ENCODE measurements at regions not wholly inside any gene's neighbourhood (a gene's known extent, or its start where the extent isn't known, plus 50 kb on each side); places are given as distances from the start of the nearest gene placed in this dataset.
A peak's percentile ranks its signal among the peaks of the same experiment; 100 is the strongest.

DNA sequence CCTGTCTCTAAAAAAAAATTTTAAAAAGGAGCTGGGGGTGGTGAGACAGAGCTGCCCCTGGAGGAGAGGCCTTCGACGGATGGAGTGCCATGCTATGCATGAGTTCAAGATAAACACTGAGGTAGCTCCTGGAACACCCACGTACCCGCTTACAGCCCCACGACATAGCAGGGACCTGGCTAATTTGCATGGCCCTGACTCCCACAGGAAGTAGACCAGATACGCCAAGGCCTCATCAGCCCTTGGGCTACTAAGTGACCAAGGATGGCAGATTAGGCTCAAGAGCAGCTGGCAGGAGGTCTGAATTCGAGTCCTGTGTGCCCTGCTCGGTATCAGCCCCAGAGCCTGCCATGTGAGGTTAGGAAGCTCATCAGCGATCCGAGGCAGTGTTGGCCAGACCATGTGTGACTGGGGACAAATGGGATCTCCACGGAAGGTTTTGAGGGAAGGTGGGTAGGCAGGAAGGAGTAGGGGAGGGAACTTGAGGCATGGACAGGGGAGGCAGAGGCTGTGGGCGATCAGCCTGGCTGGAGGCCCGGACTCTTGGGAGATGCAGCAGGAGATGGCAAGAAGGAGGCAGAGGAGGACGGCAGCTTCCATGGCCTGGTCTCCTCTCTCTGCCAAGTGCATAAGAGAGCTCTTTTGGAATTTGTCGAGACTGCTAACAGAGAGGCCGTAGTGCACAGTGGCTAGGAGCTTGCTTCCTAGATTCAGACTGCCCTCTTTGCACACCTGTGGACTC, 218.3 kb downstream of the GLI2 start:
- Histone ChIP-seq H3K4me1 (peaks cover 12% of the 10 kb centered on the region), H3K36me3 (no peaks in the 10 kb centered on the region), H3K4me3 (no peak overlapping the region), H3K27me3 (no peaks in the 10 kb centered on the region), H3K9me3 (replicated peaks) (no peaks in the 10 kb centered on the region), H3K27ac (no peak overlapping the region)
- DNase-seq = no peak

DNA sequence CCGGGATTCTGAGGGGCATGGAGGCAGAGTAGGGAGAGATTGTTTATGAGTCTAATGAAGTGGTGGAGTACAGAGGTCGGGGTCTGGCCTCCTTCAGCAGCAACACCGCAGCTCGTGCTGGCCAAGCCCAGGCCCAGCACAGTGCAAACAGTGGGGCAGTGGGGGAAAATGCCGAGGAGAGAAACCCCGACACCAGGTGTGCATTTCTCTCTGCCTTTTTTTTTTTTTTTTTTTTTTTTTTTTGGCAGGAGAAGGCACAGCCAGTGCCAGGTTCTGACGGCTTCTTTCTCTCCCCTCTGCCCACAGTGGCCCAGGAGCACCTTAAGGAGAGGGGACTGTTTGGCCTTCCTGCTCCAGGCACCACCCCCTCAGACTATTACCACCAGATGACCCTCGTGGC, 219.3 kb downstream of the GLI2 start:
- Histone ChIP-seq H3K36me3 (peaks cover 2% of the 10 kb centered on the region; the same call in 1 of the 2 replicates), H3K27ac (no peak overlapping the region)

DNA sequence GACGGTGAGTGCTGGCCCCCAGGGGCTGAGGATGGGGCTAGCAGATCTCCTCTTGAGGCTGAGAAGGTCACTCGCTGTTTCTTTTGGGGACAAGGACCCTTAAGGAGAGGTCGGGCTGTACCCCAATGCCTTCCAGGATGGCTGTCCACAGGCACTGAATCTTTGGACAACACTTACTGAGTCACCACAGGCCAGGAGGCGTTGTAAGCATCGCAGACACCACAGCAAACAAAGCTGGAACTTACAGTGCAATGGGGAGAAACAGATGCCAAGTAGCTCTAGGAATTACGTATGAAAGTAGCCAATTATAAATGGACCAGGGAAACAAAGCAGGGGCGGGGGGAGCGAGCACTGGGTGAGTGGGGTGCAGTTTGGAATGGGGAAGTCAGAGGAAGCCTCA, 219.8 kb downstream of the GLI2 start:
- no peak overlapping the region for H3K4me3 ChIP-seq
- no peak overlapping the region for H3K27ac ChIP-seq
- peaks cover 2% of the 10 kb centered on the region; the same call in 1 of the 2 replicates for H3K36me3 ChIP-seq
- H3K27me3 ChIP-seq = no peaks in the 10 kb centered on the region
- H3K9me3 ChIP-seq (replicated peaks) = no peaks in the 10 kb centered on the region
- peaks cover 12% of the 10 kb centered on the region for H3K4me1 ChIP-seq
- no peak for DNase-seq

More for the DNA sequence above, 219.3 kb downstream of the GLI2 start:
- Histone ChIP-seq H3K9me3 (replicated peaks) (no peaks in the 10 kb centered on the region), H3K27me3 (no peaks in the 10 kb centered on the region), H3K4me3 (no peak overlapping the region), H3K4me1 (peaks cover 12% of the 10 kb centered on the region)
- no peak for DNase-seq

DNA sequence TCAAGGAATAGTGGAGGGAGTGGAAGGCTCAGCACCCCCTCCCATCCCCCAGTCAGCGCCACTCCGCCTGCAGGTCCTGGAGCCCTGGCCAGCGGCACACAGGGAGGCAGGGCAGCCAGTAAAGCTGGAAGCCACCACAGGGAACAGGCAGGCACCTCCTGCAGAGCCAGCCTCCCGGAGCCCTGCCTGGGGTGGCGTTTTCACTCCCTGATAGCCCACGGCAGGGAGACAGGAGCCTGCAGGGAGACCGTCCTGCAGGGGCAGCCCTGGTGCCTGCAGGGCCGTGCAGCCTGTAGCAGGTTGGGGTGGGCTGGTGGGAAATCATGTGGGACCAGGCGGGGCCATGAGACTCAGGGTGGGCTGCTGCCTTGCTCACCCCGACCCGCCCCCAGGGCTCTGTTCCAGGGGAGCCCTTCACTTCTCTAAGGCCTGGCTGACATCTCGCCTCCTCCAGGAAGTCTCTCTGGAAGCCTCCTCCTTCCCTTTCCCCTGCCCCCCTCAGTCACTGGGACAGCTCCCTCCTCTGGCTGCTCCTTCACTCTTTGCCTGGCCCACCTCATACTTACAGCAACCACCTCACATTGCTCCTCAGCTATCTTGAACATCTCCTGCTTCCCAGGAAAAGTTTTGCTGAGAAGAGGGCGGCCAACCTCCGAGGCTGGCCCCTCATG, 221.0 kb downstream of the GLI2 start:
- H3K4me3 ChIP-seq = no peak overlapping the region
- H3K9me3 ChIP-seq (replicated peaks) = no peaks in the 10 kb centered on the region
- H3K27ac ChIP-seq = no peak overlapping the region
- H3K4me1 ChIP-seq = peaks cover 12% of the 10 kb centered on the region
- no peak for DNase-seq
- H3K27me3 ChIP-seq = no peaks in the 10 kb centered on the region
- H3K36me3 ChIP-seq = peaks cover 2% of the 10 kb centered on the region; the same call in 1 of the 2 replicates

DNA sequence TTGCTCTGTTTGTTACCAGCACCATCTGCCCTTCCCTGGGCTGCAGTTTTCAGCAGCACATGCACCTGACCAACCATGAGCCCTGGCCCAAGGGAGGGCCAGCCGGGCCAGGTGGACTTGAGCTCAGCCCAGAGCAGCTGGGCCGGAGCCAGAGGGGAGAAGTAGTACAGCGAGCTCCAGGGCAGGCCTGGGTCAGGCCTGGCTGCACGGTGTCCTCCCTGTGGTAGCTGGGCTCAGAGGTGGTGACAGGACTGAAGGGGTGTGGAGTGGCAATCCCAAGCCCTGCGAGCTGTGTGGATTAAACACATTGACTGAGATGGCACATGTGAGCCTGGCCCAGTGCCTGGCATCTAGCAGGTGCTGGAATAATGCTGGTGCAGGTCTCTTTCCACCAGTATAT, 222.2 kb downstream of the GLI2 start:
- DNase-seq = no peak
- peaks cover 2% of the 10 kb centered on the region; the same call in 1 of the 2 replicates for H3K36me3 ChIP-seq
- H3K4me1 ChIP-seq = peaks cover 4% of the 10 kb centered on the region
- no peaks in the 10 kb centered on the region for H3K27me3 ChIP-seq
- H3K9me3 ChIP-seq (replicated peaks) = no peaks in the 10 kb centered on the region
- no peak overlapping the region for H3K4me3 ChIP-seq
- H3K27ac ChIP-seq = no peak overlapping the region

DNA sequence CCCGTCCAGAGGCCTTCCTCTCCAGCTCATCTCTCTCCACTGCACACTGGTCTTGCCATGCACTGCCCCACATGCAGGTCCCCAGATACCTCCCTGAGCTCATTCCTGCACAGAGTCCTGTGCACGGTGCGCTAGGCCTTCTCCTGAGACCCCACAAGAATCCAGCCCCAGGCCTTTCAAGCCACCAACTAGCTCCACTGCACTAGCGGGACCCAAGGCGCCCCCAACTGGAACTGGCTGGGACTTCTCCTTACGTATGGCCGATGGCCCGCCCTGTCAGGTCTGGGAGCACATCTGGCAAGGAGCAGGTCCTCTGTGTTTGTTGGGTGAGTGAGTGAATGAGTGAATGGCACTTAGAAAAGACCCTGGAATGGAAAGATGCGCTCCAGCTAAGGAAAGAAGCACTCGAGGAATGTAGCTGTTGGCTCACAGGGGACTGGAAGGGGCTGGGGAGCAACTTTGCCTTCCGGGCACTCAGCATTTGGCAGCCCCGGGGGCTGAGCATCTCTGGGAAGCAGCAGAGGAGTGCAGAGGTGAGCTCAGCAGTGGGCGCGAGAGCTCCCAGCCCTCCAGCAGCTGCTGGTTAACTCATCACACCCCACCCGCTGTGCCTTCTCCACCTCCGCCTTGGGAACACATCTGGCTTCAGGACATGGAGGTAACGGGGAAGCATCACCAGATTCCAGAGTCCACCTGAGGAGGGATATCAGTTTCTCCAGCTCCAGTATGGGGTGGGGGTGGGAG, 223.1 kb downstream of the GLI2 start:
- no peaks in the 10 kb centered on the region for H3K27me3 ChIP-seq
- H3K9me3 ChIP-seq (replicated peaks) = no peaks in the 10 kb centered on the region
- peak; percentile 37 to 47 for DNase-seq

DNA sequence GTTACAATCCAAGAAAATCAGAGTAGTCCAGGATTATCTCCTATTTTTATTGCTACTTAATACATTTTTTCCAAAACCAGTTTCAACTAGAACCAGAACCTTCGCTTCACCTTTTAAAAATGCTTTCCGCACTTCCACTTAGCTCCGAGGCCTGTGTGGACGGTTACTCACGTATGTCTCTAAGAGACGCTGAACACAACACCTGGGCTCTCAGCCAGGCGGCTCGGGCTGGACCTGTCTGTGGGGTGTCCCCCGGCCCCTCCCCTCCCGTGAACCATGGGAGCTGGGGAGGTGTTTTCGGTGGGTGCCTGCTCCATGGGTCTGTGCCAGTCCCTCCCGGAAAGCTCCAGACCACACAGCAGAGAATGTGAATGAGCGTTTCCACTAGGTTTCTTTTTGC, 223.8 kb downstream of the GLI2 start:
- no peaks in the 10 kb centered on the region for H3K27me3 ChIP-seq
- no peaks in the 10 kb centered on the region for H3K9me3 ChIP-seq (replicated peaks)
- H3K4me3 ChIP-seq = no peak overlapping the region
- no peak overlapping the region for H3K27ac ChIP-seq
- peaks cover 2% of the 10 kb centered on the region; the same call in 1 of the 2 replicates for H3K36me3 ChIP-seq
- no peak for DNase-seq
- H3K4me1 ChIP-seq = peaks cover 10% of the 10 kb centered on the region

More for the DNA sequence above, 223.1 kb downstream of the GLI2 start:
- Histone ChIP-seq H3K4me3 (no peak overlapping the region), H3K4me1 (peaks cover 4% of the 10 kb centered on the region), H3K36me3 (peaks cover 2% of the 10 kb centered on the region; the same call in 1 of the 2 replicates), H3K27ac (no peak overlapping the region)

DNA sequence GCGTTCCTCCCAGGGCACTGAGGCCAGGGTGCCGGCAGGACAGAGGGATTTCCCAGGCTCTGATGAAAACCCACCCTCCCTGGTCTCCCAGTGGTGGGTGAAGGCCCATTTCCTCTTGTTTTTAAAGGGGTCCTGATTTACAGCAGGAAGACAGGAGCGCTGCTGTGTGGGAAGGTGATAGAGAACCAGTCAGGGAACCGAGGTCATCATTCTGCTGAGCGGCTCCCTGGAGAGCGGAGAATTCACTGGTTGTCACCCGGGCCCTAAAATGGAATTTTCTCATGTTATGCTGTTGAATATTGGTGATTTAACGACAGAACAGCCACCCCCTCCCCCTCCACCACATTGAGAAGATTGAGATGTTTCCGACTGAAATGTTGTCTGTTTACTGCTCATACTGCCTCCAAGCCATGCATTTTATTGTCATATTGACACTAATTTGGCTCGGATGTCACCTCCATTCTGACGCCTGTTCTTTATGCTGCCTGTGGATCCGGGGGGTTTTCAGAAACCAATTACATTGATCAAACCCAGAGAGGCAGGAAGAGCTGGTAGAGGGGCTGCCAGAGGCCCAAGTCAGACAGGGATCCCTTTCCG, 225.2 kb downstream of the GLI2 start:
- DNase-seq = no peak
- Histone ChIP-seq H3K36me3 (peaks cover 2% of the 10 kb centered on the region; the same call in 1 of the 2 replicates), H3K27me3 (no peaks in the 10 kb centered on the region), H3K9me3 (replicated peaks) (no peaks in the 10 kb centered on the region), H3K27ac (no peak overlapping the region), H3K4me1 (peaks cover 11% of the 10 kb centered on the region), H3K4me3 (no peak overlapping the region)

DNA sequence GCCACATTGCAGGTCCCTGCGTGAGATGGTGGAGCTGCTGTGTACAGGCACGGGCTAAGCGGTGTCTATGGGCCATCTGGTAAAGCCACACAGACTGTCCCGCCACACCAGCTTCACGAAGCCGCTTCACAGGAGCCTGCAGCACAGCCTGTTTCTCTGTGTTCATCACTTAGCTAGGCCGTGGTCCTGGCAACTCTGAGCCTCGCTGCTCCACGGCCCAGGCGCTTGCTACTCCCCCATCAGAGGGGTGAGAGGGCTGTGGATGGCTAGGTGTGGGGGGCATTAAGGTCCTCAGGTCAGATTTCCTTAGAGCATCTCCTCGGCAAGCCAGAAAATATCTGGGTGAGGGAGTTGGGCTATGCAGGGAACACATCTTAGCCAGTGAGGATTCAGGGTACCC, 225.7 kb downstream of the GLI2 start:
- Histone ChIP-seq H3K4me1 (peaks cover 11% of the 10 kb centered on the region), H3K4me3 (no peak overlapping the region), H3K27me3 (no peaks in the 10 kb centered on the region), H3K36me3 (peaks cover 2% of the 10 kb centered on the region; the same call in 1 of the 2 replicates), H3K27ac (no peak overlapping the region), H3K9me3 (replicated peaks) (no peaks in the 10 kb centered on the region)
- DNase-seq = no peak

DNA sequence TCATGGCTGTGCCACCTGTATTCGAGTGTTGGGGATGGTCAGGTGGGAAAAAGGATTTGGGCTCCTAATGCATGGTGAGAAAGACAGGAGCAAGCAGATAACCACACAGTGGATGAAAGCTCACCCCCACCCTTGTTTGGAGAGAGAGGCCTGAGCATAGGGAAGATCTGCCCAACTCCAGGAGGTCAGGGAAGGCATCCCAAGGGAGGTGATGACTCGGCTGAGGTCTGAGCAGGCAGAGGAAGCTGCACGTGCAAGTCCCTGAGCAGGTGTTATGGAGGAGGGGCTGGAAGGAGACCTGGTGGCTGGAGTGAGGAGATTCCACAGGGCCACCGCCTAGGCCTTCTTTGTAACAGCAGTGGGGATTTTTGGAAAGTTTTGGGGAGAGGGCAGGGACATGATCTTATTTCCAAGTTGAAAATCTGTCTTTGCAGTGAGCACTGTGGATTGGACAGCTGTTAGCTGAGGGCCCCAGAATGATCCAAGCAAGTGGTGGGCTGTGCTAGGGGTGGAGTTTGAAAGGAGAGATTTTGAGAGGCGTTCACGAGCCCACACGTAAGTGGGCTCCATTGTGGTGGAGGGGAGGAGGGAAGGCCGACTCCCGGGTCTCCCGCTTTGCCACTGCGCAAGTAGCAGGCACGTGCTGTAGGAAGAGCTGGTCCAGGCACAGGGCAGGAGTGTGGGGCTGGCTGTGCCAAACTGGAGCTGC, 228.5 kb downstream of the GLI2 start:
- no peaks in the 10 kb centered on the region for H3K27me3 ChIP-seq
- DNase-seq = peak; percentile 41 to 58
- H3K27ac ChIP-seq = no peak overlapping the region

DNA sequence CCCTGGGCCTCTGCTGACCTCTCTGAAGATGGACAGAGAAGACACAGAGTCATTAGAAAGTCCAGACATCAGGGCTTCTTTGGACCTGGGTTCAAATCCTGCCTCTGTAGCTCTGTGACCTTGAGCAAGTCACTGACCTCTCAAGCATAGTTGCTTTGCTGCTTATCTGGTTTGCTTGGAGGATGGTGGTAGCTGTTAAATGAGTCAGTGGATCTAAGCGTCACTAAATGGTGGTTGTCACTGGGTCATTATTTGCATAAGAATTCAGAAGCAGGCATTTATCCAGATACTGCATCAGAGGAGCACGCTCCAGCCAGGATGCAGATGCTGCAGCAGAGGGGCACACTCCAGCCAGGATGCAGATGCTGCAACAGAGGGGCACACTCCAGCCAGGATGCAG, 229.2 kb downstream of the GLI2 start:
- Histone ChIP-seq H3K27me3 (no peaks in the 10 kb centered on the region), H3K4me1 (peaks cover 11% of the 10 kb centered on the region), H3K4me3 (no peak overlapping the region), H3K27ac (no peak overlapping the region), H3K9me3 (replicated peaks) (no peaks in the 10 kb centered on the region), H3K36me3 (0 out of 2 replicates have a peak, but pooled peaks cover 4% of the 10 kb centered on the region)
- DNase-seq = no peak

More for the DNA sequence above, 228.5 kb downstream of the GLI2 start:
- Histone ChIP-seq H3K4me1 (peaks cover 11% of the 10 kb centered on the region), H3K4me3 (no peak overlapping the region), H3K36me3 (peaks cover 6% of the 10 kb centered on the region; the same call in 1 of the 2 replicates), H3K9me3 (replicated peaks) (no peaks in the 10 kb centered on the region)

DNA sequence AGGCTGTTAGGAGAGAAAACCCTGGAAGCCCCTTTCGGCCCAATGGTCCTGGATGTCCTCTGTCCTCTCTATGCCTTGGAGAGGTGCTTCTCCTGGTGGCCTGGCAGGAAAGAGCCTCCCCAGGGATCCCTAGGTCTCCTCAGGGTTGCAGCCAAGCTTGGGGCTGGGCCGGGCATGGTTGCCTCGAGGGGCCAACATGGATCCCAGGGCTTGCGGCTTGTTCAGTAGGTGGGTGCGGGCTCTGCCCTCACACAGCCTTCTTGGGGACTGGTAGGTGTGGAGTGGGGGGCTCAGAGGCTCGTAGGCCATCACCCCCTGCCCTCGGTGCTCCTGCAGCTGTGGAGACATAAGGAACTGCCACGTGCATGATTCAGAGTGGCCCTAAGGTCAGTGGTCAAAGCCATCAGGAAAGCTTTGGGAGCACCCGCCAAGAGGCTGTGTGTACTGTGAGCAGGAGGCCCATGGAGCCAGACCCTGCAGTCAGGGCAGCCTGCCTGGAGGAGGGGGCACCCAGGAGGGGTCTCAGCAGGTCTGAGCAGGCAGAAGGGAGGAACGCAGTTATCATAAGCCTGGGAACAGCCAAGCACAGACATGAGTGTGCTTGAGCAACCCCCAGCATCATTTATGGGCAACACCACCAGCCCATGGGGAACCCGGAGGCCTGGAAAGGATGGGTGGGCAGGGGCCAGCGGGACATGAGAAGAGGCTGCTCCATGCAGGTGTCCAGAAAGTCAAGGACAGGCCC, 231.0 kb downstream of the GLI2 start:
- Histone ChIP-seq H3K4me1 (peaks cover 11% of the 10 kb centered on the region), H3K27me3 (no peaks in the 10 kb centered on the region), H3K36me3 (peaks cover 8% of the 10 kb centered on the region; the same call in 1 of the 2 replicates), H3K27ac (no peak overlapping the region), H3K9me3 (replicated peaks) (no peaks in the 10 kb centered on the region), H3K4me3 (no peak overlapping the region)
- DNase-seq = no peak

DNA sequence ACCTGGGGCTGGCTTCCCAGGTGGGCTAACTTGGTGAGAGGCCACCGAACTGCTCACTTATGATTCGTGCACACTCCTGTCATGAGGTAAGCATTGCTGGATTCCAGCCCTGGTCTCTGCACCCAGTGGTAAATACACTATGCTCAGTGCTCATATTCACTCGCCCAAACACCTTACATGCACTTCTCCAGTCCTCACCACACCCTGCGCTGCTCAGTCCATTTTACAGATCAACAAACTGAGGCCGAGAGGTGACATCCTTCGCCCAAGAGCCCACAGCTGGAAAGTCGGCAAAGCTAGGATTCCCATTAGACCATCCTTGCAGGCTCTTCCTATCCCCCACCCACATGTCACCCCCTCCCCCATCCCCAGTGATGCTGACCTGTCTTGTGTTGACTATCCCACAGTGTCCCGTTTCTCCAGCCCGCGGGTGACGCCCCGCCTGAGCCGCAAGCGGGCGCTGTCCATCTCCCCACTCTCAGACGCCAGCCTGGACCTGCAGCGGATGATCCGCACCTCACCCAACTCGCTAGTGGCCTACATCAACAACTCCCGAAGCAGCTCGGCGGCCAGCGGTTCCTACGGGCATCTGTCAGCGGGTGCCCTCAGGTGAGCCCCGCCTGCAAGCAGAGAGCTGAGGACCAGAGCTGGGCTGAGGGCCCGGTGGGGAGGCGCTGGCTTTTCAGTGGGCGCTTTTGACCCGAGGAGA, 232.8 kb downstream of the GLI2 start:
- no peak overlapping the region for H3K27ac ChIP-seq

More for the DNA sequence above, 232.8 kb downstream of the GLI2 start:
- H3K4me3 ChIP-seq = no peak overlapping the region
- DNase-seq = no peak
- no peaks in the 10 kb centered on the region for H3K9me3 ChIP-seq (replicated peaks)
- H3K36me3 ChIP-seq = peaks cover 8% of the 10 kb centered on the region; the same call in 1 of the 2 replicates
- H3K4me1 ChIP-seq = peaks cover 8% of the 10 kb centered on the region
- no peaks in the 10 kb centered on the region for H3K27me3 ChIP-seq

Data from SJCRH30 (cell line).